ENCODE measurements at regions not wholly inside any gene's neighbourhood (a gene's known extent, or its start where the extent isn't known, plus 50 kb on each side); places are given as distances from the start of the nearest gene placed in this dataset.

GRCh38 chr2:238562446-238562845, 135.7 kb downstream of the ASB1 start:
- no peak for DNase-seq

DNA sequence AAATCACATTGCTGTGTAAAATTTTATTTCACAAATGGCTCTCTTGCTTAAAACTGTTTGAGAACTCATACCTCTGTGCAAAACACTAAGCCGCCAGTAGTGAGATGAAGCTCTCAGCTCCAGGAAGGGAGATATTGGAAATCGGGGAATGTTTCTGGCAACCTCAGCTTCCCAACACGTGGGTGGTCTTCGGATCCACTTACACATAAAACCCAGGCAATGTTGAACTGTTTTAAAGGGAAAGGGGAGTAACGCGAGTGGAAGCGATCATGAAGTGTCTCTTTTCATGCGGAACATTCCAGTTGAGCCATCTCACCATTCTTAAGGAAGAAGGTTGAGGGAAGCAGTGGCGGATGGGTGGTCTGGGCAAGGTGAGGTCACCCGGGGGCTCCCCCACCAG, 136.8 kb downstream of the ASB1 start:
- DNase-seq, result no peak

DNA sequence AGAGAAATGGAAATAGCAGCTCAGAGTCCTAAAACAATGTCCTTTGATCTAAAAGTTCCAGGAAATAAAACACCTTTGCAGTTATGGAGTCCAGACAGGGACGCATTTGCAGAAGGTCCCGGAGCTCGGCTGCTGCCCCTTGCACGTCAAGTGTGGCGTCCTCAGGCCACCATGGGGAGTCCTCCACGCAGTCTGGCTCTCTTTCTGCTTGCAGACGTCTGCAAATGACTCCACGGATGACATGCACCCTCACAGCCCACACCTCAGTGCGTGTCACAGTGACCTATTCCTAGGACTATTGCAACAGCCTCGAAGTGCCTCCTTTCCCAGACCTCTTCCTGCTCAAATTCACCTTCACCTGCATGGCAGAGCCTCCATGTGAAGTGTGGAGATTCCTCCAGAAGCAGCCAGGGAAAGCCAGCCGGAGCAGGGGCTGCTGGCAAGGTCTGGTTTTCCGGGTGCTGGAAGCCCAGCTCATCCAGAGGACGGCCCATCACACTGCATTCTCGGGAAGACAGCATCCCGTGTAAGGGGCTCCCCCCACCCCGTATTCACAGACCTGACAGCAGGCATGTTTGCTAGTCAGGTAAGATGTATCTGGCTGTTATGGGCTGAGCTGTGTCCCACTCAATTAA, 137.7 kb downstream of the ASB1 start:
- DNase-seq, result no peak

DNA sequence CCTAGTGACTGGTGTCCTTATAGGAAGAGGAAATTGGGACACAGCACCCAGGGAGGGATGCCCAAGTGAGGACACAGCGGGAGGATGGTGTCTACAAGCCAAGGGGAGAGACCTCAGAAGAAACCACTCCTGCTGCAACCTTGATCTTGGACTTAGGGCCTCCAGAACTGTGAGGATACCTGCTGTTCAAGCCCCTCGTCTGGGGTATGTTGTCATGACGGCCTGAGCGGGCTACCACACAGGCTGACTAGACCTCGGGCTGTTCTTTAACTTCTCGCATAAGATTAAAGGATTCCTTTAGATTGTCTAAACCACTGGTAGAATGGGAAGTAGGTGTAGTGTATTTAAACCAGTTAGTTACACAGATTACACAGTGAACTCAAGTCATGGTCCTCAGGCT, 138.3 kb downstream of the ASB1 start:
- no peak for DNase-seq

DNA sequence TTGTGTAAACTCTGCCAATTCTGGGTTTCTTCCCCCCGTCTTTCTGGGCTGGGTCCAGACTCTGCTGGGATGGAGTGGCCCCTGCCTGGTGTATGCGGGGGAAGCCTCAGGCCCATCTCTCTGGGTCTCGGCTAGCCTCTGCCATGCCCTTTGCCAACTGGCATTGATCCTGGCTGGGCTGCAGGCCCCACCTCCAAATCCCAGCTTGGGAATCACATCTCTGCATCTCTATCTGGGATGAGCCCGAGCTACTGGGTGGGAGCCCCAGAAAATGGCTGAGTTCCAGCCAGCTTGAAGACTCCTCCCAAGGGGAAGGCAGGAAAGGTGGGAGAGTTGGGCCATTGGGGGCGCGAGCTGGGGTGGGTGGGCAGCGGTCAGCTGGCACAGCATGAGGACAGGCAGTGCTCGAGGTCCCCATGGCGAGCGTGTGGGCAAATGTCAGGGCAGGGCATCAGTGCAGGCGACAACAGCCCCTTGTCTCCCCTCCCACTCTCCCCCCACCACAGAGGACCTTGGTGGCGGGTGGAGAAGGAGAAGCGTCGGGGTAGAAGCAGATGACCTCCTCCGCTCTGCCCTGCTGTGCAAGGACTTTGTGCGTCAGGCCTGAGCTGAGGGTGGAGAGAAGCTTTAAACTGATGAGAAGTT, 139.4 kb downstream of the ASB1 start:
- no peak for DNase-seq

GRCh38 chr2:238567067-238567855, 140.5 kb downstream of the ASB1 start:
- no peak for DNase-seq

DNA sequence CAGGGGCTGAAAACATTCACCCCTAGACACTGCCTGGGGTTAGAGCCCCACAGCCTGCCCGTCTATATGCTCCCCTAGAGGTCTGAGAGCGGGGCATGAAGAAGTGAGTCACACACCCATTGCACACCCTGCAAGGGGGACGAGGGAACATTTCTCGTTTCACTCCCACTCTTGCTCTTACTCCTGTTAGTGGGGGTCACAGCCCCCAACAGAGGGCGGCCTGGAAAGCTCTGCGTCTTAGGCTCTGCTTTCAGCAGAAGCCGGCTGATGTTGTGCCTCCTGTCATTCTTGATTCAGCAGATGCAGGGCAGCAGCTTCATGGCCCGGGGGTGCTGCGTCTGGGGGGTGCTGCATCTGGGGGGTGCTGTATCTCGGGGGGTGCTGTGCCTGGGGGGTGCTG, 141.3 kb downstream of the ASB1 start:
- no peak for DNase-seq

- DNase-seq, result no peak
Observed at GRCh38 chr2:238568455-238569440, 142.0 kb downstream of the ASB1 start.

- no peak for DNase-seq
Observed at GRCh38 chr2:238569507-238570195, 142.9 kb downstream of the ASB1 start.

GRCh38 chr2:238570391-238570790, 143.7 kb downstream of the ASB1 start:
- DNase-seq, result no peak

DNA sequence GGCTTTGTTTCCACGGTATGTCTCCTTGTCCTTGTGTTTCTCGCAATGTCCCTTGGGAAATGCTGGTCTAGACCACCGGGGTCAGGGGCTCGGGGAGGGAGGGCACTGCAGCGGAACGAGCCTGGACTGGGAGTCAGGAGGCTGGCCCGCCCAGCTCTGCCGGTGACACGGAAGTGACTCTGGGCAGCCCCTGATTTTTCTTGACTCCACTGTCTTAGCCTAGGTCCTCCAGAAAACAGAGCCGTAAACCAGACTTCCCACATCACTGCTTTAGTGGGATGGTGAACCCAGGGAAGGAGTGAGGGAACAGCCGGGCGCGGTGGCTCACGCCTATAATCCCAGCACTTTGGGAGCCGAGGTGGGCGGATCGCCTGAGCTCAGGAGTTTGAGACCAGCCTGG, 144.2 kb downstream of the ASB1 start:
- no peak for DNase-seq

DNA sequence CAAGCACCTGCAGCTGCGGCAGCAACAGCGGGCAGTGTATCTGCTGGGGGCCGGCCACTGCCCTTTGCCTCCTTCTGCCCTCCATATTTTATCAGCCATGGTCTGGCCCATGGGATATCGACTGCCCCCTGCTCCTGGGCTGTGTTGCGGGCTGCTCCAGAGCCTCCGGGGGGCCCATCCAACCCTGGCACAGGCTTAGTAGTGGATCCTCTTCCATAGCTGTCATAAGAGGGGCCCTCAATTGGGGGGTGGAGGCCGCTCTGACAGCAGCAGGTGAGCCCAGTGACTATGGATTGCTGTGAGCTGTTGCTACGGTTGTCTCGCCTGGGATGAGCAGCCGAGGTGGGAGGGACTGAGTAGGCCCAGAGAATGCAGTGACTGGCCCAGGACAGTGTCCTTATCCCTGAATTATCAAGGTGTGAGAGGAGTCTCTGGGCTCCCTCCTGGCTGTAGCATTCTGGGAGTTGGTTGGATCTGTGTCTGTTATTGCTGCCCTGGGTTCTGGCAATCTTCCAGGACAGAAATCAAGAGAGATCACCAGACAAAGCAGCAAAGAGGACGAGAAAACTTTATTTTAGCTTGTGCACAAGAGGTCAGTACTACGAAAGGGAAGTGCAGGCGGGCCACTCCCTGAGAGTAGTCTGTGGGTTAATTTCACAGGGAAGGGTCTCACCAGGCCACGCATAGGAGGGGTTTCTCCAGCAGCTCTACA, 145.1 kb downstream of the ASB1 start:
- no peak for DNase-seq

- DNase-seq, result no peak
Observed at GRCh38 chr2:238573065-238573778, 146.5 kb downstream of the ASB1 start.

GRCh38 chr2:238573916-238574315, 147.2 kb downstream of the ASB1 start:
- DNase-seq, result no peak

- DNase-seq, result no peak
Observed at GRCh38 chr2:238574490-238575271, 148.0 kb downstream of the ASB1 start.

DNA sequence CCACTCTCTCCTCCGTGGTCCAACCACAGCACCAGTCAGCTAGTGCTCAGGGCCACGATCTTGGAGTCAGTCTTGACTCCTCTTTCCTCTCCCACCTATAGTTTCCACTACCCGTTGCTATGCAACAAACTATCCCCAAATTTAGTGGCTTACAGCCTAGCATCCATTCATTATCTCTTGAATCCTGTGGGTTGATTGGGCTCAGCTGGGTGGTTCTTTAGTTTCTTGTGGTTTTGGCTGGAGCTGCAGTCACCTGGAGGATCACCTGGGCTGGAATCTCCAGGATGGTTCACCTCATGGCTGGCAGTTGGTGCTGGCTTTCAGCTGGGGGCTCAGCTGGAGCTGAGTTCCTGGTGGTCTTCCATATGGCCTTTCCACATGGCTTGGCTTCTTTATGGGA, 149.9 kb downstream of the ASB1 start:
- no peak for DNase-seq

DNA sequence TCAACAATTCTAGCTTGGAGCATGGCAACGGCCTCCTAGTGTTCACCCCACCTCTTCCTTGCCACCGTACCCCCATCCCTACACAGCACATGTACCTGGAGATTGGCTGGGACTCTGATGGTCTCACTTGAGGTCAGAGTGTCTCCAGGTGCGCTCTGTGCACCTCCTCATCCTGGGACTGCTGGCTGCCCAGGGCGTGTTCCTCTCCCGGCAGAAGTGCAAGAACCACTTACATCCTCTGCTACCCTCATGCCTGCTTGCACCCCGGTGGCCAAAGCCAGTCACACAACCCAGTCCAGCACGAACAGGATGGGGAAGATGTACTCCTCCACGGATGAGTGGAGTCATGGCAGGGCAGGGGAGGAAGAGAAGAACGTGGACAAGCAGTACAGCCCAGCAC, 151.5 kb downstream of the ASB1 start:
- DNase-seq, result no peak

DNA sequence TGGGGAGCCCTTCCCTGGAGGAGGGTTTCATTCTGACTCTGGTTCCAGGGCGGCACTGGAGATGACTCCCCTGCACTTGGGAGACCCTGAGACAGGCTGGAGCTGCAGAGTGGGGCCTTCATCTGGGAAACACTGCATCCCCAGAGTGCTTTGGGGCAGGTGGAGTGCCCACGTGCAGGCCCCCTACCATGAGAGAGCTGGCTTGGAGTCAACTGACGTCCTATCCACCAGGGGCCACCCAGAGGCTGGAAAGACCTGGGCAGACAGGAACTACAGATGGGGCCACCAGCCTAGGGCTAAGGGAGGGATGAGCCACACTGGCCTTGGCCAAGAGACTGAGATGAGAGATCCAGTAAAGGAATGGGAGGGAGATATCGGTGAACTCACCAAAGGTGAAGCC, 153.8 kb downstream of the ASB1 start:
- no peak for DNase-seq

DNA sequence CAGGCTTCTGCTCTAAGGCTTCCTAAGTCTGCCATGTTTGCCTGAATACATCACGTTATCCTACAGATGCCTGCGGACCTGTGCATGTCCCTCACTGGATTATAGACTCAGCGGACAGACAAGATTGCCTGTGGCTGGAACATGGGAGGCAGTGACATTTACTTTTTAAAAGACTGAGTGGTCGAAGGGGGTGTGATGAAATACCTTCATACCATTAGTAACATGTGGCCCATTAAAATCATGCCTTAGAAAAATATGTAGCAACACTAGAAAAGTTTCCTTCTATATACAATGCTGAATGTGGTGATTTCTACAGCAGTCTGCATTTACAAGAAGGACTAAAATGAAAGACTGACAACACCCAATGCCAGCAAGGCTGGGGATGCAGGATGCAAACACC, 154.4 kb downstream of the ASB1 start:
- no peak for DNase-seq

- DNase-seq, result no peak
Observed at GRCh38 chr2:238582159-238582558, 155.4 kb downstream of the ASB1 start.

Data from NCI-H2029 treated with DMSO at 0.1 percent for 48 hours (cell line).